SH-SY5Y (cell line): ENCODE measurements at regions not wholly inside any gene's neighbourhood (a gene's known extent, or its start where the extent isn't known, plus 50 kb on each side); places are given as distances from the start of the nearest gene placed in this dataset.

Experiments
- GATA2 ChIP-seq: IDR thresholded peaks from 2 replicates; pipeline ENCODE4 v1.6.1; 2011; ENCODE audit warnings: mild to moderate bottlenecking, low read depth, low read length
- GATA3 ChIP-seq: IDR thresholded peaks from 2 replicates; pipeline ENCODE4 v1.6.1; 2011; ENCODE audit warnings: low read depth, mild to moderate bottlenecking, low read length, moderate library complexity

DNA sequence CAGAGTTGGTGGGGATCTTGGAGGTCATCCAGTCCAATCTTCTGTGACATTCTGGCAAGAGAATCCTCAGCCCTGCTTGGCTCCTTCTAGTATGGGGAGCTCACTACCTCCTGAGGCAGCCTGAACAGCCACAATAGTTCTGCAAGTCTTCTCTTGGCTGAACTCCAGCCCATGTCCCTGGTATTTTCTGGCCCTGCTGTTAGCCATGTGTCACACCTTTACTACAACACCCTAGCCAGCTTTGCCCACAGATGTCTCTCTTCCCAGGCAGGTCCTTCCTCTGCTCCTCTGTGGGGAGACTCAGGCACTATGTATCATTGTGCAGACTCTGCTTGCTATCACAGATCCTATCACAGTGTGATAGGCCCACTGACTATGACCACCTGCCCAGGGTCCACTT, 297.7 kb downstream of the CTTN start:
- no peak for TF ChIP-seq GATA2
- TF ChIP-seq GATA3 = no peak
